Panc1 (cell line): ENCODE measurements at regions not wholly inside any gene's neighbourhood (a gene's known extent, or its start where the extent isn't known, plus 50 kb on each side); places are given as distances from the start of the nearest gene placed in this dataset.

Experiments used
- POLR2AphosphoS5 ChIP-seq: IDR thresholded peaks from 2 replicates; pipeline ENCODE4 v1.6.1; 2012; ENCODE audit warnings: mild to moderate bottlenecking, low read depth, low read length, moderate library complexity
- SIN3A ChIP-seq: IDR thresholded peaks from 2 replicates; pipeline ENCODE4 v1.6.1; 2012; ENCODE audit warnings: low read depth, mild to moderate bottlenecking, low read length, moderate library complexity, borderline replicate concordance; ENCODE audit not compliant: insufficient read depth
- TF ChIP-seq, protein P1 (sequence below): fragments of 450-650 bp; IDR thresholded peaks from 2 replicates; pipeline ENCODE4 v1.5.1; 2017; ENCODE audit warnings: mild to moderate bottlenecking
- TF ChIP-seq, protein P2 (sequence below), 2 experiments: IDR thresholded peaks; 2 replicates each; pipeline ENCODE4 v1.6.1; 2011 to 2012; ENCODE audit warnings: low read depth in 2 of 2, control low read depth in 1 of 2, low read length in 1 of 2, mild to moderate bottlenecking in 1 of 2, moderate library complexity in 1 of 2; ENCODE audit not compliant: insufficient read depth in 1 of 2

GRCh38 chr6:50978380-50979170, 159.9 kb downstream of the TFAP2B start:
- TF ChIP-seq, protein P1, sequence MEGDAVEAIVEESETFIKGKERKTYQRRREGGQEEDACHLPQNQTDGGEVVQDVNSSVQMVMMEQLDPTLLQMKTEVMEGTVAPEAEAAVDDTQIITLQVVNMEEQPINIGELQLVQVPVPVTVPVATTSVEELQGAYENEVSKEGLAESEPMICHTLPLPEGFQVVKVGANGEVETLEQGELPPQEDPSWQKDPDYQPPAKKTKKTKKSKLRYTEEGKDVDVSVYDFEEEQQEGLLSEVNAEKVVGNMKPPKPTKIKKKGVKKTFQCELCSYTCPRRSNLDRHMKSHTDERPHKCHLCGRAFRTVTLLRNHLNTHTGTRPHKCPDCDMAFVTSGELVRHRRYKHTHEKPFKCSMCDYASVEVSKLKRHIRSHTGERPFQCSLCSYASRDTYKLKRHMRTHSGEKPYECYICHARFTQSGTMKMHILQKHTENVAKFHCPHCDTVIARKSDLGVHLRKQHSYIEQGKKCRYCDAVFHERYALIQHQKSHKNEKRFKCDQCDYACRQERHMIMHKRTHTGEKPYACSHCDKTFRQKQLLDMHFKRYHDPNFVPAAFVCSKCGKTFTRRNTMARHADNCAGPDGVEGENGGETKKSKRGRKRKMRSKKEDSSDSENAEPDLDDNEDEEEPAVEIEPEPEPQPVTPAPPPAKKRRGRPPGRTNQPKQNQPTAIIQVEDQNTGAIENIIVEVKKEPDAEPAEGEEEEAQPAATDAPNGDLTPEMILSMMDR = no peak
- TF ChIP-seq POLR2AphosphoS5 (no peak), SIN3A (no peak)
- TF ChIP-seq, protein P2, sequence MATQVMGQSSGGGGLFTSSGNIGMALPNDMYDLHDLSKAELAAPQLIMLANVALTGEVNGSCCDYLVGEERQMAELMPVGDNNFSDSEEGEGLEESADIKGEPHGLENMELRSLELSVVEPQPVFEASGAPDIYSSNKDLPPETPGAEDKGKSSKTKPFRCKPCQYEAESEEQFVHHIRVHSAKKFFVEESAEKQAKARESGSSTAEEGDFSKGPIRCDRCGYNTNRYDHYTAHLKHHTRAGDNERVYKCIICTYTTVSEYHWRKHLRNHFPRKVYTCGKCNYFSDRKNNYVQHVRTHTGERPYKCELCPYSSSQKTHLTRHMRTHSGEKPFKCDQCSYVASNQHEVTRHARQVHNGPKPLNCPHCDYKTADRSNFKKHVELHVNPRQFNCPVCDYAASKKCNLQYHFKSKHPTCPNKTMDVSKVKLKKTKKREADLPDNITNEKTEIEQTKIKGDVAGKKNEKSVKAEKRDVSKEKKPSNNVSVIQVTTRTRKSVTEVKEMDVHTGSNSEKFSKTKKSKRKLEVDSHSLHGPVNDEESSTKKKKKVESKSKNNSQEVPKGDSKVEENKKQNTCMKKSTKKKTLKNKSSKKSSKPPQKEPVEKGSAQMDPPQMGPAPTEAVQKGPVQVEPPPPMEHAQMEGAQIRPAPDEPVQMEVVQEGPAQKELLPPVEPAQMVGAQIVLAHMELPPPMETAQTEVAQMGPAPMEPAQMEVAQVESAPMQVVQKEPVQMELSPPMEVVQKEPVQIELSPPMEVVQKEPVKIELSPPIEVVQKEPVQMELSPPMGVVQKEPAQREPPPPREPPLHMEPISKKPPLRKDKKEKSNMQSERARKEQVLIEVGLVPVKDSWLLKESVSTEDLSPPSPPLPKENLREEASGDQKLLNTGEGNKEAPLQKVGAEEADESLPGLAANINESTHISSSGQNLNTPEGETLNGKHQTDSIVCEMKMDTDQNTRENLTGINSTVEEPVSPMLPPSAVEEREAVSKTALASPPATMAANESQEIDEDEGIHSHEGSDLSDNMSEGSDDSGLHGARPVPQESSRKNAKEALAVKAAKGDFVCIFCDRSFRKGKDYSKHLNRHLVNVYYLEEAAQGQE (IDR thresholded peaks at IDR 0.05; ENCODE audit: insufficient read depth in 1 of 2, low read depth in 2 of 2, low read length in 1 of 2) = no peak
